AG10803 (cell line): ENCODE measurements at regions not wholly inside any gene's neighbourhood (a gene's known extent, or its start where the extent isn't known, plus 50 kb on each side); places are given as distances from the start of the nearest gene placed in this dataset.

Experiments used
- DNase-seq: peaks from one replicate; pipeline ENCODE4 v3.0.0; 2010; ENCODE audit warnings: low read depth
- H3K4me3 ChIP-seq: 2 replicates; pipeline ENCODE4 v1.5.1; 2011; ENCODE audit warnings: mild to moderate bottlenecking, low read length, control low read depth
- CTCF ChIP-seq: conservative IDR thresholded peaks from 2 replicates; pipeline ENCODE4 v1.5.1; 2011; ENCODE audit warnings: mild to moderate bottlenecking, low read length, control low read depth, inconsistent platforms

GRCh38 chr12:5267603-5268423 lies 164.1 kb upstream of the NTF3 start:
- no peak for TF ChIP-seq CTCF
- DNase-seq = peak; percentile 47

GRCh38 chr12:5268424-5269210 lies 163.3 kb upstream of the NTF3 start:
- no peak for DNase-seq
- TF ChIP-seq CTCF = no peak
- no peak overlapping the region for H3K4me3 ChIP-seq

More at GRCh38 chr12:5267603-5268423, 164.1 kb upstream of the NTF3 start:
- no peak overlapping the region for H3K4me3 ChIP-seq

GRCh38 chr12:5269846-5270245 lies 162.1 kb upstream of the NTF3 start:
- no peak for DNase-seq
- no peak for TF ChIP-seq CTCF

GRCh38 chr12:5272018-5272785 lies 159.7 kb upstream of the NTF3 start:
- peak; percentile 86 for DNase-seq
- TF ChIP-seq CTCF = no peak
- H3K4me3 ChIP-seq = no peak overlapping the region

More at GRCh38 chr12:5269846-5270245, 162.1 kb upstream of the NTF3 start:
- no peak overlapping the region for H3K4me3 ChIP-seq

GRCh38 chr12:5273709-5274108 lies 158.2 kb upstream of the NTF3 start:
- no peak for DNase-seq
- H3K4me3 ChIP-seq = no peak overlapping the region
- TF ChIP-seq CTCF = no peak

- no peak overlapping the region for H3K4me3 ChIP-seq
- no peak for DNase-seq
- no peak for TF ChIP-seq CTCF
Observed at GRCh38 chr12:5276327-5276880, 155.5 kb upstream of the NTF3 start.
